HG03460 (cell line): ENCODE measurements at regions not wholly inside any gene's neighbourhood (a gene's known extent, or its start where the extent isn't known, plus 50 kb on each side); places are given as distances from the start of the nearest gene placed in this dataset.

Experiments
- ATAC-seq: cut with Tn5 transposase; IDR thresholded peaks from one replicate; pipeline ENCODE4 v1.9.1; 2021; ENCODE audit not compliant: unreplicated experiment

DNA sequence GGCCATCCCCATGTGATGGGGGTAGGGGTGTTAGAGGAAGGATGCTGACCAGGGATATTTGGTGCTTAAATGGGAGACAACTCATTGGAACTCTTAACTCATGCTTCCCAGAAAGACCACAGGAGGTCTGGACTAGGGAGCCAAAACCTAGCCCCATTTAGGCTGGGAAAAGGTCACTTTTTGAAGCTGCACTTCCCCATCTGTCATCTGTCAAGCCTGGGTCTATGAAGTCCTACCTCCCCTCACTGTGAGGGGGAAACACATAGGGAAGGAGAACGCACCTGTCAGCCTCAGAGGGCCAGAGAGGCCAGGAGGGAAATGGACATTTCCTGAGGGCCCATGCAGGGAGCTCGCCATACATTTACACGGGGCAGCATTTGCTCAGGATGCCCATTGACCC is 321.0 kb downstream of the BCL11B start:
- ATAC-seq, result no peak

DNA sequence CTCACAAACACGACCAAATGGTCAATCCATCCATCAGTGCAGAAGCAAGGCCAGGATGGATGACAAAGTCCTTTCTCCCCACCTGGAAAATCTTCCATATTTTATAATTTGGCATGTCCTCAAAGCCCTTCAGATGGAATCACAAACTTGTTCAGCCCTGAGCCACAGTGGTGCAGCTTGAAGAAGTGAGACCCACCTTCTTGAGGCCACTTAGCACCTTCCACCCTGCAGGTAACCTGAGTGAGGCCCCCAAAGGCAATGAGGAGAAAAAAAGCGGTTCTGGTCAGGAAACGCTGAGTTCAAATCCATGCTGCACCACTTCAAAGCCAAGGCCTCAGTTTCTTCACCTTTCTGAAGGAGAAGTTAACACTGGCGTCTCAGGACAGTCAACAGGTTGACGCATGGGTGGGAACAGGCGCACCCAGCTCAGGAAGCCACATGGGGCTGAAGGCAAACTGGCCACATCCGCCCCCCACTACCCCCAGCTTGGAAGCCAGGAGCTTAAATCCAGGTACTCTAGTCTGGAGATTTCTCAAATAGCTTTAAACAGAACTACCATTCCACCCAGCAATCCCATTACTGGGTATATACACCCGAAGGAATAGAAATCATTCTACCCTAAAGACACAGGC is 320.4 kb downstream of the BCL11B start:
- ATAC-seq, result no peak

DNA sequence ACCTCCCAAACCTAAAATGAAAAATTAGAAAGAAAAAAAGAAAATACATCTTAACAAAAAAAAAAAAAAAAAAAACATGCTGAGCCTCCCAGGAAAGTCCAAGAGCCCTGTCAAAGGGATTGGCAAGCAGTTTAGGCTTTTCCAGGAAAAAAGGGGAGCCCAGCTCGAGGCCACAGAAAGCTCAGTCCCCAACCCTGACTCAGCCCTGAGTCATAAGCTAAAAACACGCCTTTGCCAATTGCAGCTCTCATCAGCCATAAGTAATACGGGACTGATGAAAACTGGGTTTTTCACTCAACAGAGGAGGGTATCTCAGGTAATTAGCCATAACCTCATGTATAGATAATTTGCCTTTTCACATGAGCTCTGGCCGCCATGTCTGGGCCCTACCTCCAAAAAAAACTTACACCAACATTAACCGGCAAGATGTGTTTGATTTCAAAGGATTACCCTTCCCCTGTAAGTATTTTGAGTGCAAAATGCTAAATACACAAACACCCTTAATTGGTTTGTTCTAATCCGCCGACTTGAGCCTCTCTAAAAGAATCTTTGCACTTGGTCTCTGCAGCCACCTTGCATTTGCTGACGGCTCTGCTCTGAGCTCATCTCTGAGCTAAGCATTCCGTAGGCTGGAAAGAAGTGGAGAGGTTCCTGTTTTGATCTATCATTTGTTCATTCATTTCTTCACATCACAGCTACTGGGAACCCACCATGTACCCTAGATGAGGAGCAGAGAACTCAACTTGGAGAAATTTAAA is 319.2 kb downstream of the BCL11B start:
- no peak for ATAC-seq

DNA sequence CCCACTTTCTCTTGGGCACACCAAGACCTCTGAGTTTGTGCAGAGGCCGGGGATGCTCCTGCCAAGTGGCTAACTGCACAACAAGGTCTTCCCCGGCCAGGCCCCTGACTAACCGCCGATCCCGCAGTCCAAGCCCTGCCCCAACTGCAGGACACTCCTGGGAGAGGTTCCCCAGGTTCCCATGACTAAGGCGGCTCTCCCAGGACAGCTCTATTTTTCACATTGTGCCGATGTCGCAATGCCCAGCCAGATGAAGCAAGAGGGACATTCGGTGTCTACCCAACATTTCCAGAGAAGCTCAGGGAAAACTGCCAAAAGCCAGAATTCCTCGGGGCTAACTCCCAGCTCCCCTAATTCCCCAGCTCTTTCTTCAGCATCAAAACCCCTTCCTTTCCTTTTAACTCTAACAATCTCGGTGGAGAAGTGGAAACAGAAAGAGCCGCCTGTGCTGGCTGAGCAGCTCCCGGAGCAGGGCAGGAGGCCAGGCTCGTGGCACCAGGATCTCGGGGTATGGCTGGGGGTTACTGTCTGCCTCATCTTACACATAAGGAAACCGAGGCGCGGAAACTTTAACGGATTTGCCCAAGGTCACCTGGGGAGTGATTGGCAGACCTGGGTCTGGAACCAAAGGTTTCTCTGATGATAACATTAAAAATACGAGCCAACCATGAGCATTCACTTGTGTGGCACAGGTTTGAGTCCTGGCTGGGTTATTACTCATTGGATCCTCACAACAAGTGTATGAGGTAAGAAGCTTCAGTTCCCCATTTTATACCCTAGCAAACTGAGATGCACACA is 318.2 kb downstream of the BCL11B start:
- no peak for ATAC-seq

DNA sequence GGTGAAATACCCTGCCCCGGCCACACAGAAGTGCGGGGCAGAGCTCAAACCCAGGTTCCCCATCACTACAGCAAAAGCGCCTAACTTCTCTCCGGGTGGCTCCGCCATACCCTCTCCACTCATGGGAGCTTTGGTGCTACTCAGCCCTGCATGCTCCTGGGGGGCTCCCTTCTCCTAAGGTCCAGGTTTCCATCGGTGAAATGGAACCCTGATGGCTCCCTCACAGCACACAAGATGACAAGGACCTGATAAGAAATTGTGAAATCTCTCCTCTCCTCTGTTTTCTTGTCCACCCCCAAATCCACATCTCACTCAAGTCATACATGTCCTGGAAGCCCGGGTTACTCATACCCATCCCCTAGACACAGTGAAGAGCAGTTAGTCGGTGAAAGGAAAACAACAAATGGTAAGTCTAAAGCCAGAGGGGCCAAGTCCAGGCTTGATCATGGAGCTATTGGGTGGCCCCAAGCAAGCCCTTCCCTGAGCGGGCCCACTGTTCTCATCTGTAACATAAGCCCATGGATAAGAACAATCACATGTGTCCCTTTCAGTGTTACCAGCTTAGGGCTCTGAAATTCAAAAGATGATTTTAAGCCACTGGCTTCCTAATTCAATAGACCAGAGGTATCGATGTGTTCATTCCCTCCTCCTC is 317.5 kb downstream of the BCL11B start:
- no peak for ATAC-seq

DNA sequence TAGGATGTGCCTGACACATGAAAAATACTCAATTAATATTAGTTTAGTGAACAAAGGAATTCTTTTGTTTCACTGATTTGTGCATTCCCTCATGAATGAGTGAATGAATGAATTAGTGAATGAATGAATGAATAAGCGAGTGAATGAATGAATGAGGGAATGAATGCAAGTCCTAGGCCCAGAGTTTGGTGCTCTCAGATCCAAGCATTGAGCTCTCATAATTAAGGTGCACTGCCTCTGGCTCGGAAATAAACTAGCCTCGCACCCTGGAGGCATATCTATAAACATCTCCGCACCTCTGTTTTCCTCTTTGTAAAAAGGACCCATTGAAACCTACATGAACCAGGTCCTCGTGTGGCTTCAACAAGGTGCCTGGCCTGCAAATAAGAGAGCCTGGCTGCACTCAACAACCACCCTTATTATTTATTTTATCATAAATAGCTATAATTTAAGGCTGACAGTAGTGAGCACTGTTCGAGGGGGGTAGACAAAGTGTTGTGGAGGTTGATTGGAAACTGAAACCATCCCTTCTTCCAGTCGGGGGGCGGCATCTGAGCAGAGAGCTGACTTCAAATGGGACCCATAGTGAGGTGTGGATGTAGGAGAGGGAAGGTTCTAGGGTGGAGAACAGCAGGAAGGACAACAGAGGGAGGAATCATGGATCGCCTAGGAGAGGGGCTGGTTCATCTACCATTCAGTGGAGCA is 316.8 kb downstream of the BCL11B start:
- ATAC-seq, result no peak

DNA sequence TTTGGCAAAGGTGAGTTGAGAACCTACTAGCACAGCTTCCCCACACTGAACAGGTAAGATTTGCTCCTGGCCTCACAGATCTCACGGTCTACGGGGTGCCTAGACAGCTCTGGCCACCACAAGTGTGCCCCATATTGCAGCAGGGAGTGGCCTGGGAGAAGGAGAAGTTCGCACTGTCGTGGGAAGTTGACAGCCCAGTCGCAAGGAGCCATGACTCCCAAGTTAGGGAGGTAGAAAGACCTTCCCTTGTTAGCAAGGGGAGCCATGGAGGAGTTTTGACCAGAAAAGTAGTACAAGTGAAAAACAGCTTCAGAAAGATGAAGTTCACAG is 316.3 kb downstream of the BCL11B start:
- ATAC-seq, result no peak

DNA sequence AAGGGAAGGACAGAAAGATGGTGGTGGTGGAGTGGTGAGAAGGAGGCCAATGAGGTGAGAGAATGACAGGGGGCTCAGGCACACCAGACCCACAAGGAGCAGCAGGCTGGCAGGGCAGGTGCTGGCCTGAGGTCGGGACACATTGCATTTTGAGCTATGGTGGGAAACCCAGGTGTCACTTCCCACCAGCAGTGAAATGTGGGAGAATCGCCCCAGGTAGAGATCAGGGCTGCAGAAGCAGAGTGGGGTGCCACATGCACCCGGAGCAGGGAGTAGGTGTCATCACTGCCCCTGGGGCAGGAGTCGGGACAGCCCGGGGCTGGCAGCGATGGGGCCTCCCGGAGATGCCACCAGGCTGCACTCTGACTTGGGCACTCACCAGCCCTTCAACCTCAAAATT is 315.8 kb downstream of the BCL11B start:
- no peak for ATAC-seq

DNA sequence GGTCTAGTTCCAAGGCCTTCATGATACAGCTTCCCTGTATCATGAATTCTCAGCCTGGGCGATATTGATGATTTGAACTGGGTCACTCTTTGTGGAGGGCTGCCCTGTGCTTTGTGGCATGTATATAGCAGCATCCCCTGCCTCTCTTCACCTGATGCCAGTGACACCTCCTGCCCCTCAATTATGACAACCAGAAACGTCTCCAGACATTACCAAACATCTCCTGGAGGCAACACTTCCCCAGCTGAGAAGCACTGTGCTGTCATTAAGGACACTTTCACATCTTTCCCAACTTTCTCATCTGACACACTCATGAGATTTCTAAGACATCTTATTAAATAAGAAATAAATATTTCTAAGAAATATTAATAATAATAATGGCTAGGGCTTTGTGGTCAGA is 315.3 kb downstream of the BCL11B start:
- no peak for ATAC-seq

DNA sequence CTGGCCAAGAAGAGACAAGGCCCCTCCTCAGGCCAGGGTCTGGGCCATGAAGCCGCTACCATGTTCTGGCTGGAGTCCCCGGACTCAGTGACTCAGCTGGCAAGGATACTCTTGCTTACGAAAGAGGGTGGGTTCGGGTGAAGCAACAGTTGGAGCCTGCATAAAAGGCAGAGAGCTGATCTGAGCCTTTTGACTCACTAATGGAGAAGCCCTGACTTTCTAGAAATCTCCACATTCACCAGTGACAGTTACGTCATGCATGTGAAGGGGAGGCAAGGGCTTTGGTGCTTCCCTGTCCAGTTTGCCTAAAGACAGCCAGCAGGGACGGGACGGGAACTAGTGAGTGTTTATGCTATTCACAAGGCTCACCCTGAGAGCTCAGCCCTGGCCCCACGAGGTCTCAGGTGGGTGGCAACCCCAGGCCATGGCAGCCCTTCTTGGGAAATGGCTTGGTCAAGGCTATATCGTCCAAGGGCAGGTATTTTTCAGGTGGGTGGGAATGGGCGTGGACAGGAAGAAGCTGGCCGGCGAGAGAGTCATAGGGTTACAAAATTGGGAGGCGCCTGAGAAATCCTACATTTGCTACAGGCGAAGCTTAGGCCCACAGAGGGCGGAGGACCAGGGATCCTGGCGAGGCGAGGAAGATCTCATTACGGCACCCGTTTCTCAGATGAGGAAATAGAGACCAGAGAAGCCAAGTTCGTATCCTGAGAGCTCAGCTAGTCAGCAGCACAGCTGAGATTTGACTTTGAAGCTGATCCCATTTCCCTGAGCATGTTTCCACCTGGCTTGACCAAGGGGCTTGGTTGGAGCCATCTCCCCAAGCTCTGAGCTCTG is 314.6 kb downstream of the BCL11B start:
- ATAC-seq, result no peak

DNA sequence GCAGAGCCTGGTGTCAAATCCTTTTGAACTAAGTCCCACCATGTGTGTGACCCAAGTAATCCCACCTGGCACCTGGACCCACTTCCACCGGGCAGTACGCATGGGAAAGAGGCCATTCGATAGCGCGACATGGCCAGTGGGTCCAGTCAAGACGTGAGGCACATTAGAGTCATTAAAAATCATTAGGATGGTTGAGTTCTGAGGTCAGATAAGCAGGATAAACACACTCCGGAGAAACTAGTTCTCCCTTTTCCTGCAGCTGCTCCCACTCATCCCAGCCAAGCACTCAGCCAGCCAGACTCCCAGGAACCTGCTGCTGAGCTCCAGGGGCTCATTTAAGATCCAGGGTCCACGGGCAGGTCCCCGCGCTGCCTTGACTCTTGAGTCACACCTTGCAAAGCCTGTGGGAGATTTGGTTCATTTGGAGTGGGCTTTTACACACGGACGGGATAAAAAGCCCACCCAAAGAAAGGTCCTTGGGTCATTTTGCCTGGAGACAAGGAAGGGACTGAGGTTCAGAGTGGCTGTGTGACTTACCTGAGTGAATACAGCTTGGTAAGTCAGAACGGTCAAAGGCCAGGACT is 313.9 kb downstream of the BCL11B start:
- ATAC-seq, result no peak

DNA sequence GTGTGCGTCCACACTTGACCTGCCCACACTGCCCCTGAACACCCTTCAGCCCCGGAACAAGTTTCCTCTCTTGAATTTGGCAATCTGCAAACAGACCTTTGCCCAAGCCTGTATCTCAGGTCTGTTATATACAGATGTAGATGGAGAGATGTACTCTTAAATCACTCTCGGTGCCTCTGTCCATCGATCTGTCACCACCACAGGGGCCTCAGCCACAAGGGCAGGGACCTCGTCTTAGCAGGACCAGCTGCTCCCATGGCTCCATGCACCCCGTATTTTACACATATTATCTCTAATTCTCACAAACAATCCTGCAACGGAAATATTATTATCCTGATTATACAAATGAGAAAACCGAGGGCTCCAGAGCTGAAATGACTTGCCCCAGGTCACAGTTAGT is 313.4 kb downstream of the BCL11B start:
- ATAC-seq, result no peak

DNA sequence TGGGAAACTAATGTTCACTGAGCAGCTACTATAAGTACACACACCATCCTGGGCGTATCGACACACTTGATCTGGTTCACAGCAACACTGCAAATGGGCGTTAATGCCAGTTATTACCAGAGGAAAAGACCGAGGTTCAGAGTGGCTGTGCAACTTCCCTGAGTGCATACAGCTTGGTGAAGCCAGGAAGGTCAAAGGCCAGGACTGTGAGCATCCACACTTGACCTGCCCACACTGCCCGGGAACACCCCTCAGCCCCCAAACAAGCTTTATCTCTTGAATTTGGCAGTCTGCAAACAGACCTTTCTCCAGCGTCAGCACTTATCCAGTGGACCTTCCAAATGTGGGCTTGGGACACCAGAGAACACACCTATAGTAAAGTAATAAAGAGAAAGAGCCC is 312.6 kb downstream of the BCL11B start:
- ATAC-seq, result no peak

DNA sequence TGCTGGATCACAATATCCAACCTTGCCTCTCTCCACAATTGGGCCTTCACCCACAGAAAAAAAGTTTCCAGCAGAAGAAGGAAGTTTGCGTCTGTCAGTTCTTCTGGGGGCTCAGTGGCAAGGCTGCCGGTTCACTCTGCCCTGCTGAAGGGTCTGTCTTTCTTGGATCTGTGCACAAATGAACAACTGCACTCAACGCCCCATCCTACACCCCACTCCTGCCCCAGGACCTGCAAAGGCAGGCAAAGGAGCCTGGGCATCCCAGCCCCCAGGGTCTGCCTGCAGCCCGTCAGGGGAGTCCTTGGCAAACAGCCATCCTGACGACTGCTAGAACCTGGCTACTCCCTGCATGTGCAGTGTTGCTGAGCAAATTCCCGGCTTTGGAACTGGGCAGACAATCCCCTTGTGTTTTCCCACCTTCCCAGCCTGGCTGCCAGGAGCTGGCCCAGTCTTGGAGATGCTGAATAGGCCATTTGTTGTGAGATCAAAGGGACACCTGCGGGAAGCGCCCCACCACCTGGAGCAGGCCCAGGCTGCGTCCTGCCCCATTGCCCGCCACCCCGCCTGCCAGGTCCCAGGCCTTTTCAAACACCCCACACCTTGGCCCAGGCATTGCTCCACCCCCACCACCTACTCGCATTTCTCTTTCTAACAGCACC is 311.9 kb downstream of the BCL11B start:
- ATAC-seq, result no peak

DNA sequence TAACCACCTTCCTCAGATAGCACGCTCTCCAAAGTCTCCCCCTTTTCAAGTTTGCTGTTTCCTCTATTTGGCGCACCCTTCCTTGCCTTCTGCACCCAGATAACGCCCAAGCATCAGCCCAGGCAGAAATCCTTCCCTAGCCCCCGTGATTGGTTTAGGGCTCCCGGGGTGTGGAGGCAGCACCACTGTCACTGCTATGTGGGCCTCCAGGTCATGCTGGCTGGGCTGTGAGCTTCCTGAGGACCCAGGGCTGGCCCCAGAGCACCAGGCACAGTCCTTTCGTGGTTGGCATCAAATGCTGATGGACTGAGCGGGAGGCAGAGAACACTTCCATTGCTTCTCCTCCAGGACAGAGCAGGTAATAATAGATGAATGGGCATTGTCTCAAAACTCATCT is 311.4 kb downstream of the BCL11B start:
- no peak for ATAC-seq

DNA sequence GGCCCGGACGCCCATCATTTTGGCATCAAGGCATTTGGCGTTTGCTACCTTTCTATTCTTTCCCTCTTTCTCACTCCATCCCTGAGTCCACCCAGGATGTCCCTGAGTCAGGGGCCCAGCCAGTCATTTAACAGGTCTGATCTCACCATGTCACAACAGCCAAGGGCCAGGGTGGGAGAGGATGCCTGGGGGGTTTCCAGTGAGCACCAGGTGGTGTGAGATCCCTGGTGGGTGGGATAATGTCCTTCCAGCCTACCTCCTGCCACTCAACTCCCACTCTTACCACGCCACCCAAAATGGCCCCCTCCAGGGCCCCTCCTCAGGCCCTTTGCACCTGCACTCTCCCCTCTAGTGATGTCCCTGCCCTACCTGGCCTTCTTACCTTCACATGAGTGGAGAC is 310.8 kb downstream of the BCL11B start:
- ATAC-seq, result no peak

DNA sequence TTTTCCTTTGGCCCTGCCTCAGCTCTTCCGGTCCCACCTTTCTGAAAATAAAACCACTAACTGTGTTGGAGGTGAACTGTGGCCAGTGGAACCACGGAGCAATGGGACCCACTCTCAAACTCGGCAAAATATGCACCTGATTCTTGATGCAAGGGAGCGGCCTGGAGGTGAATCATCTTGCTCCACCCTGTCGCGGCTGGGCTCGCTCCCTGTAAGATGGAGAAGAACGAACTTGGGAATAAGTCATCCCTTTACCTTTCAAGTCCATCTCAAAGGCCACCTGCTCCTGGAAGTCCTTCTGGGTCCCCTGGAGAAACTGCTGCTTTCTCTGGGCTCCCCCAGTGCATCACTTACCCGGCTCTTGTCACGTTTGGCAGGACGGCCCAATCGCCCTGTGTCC is 309.9 kb downstream of the BCL11B start:
- ATAC-seq, result no peak

DNA sequence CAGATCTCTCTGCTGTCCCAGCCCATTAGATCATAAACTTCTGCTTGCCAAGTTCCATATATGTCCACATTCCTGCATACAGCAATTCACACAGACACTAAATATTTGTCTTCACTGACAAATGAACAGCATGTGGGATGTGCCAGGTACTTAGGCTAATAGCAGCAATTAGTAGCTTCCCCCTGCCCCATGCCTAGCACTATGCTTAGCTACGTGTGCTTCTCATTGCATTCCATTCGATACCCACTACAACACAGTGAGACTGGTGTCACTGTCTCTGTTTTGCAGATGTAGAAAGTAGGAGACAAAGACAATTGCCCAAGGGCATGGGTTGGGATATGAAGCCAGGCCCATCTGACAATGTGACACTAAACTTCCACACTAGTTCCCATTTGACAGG is 308.4 kb downstream of the BCL11B start:
- no peak for ATAC-seq

DNA sequence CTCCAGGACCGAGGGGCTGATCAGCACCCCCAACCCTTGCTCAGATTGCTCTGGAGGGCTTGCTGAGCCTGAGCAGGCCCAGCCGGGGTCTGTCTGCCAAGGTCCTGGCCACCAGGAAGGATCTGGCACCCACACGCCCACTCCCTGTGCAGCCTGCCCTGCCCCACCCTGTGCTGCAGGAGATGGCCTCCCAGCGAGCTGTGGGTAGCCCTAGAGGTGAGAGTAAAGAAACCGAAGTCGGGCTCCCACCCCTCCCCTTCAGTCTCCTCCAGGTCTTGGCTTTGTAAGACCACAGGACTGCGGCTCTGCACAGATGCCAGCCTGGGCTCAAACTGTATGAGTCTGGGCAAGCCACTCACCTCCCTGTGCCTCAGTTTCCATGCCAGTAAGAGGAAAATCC is 307.8 kb downstream of the BCL11B start:
- no peak for ATAC-seq
